Upper lobe of left lung (tissue), 4 donors: ENCODE measurements at regions not wholly inside any gene's neighbourhood (a gene's known extent, or its start where the extent isn't known, plus 50 kb on each side); places are given as distances from the start of the nearest gene placed in this dataset.

Experiments used
- EP300 ChIP-seq, 4 donors: sonication (generic); formaldehyde crosslinking; IDR thresholded peaks; one replicate each; pipeline ENCODE4 v1.5.1; 2017; ENCODE audit warnings: antibody characterized with exemption in 4 of 4, control low read depth in 2 of 4
- POLR2A ChIP-seq, 4 donors: fragments of 450-650 bp; IDR thresholded peaks; one replicate each; pipeline ENCODE4 v1.5.1; 2016 to 2017; ENCODE audit warnings: antibody characterized with exemption in 4 of 4, mild to moderate bottlenecking in 2 of 4
- TF ChIP-seq, protein P1 (sequence below), 6 experiments: fragments of 450-650 bp in 4 of 6; fragments of 200-600 bp in 2 of 6; sonication (generic) in 2 of 6; IDR thresholded peaks; one replicate each; pipeline ENCODE4 v1.5.1; 2016 to 2019; ENCODE audit warnings: antibody characterized with exemption in 6 of 6

DNA sequence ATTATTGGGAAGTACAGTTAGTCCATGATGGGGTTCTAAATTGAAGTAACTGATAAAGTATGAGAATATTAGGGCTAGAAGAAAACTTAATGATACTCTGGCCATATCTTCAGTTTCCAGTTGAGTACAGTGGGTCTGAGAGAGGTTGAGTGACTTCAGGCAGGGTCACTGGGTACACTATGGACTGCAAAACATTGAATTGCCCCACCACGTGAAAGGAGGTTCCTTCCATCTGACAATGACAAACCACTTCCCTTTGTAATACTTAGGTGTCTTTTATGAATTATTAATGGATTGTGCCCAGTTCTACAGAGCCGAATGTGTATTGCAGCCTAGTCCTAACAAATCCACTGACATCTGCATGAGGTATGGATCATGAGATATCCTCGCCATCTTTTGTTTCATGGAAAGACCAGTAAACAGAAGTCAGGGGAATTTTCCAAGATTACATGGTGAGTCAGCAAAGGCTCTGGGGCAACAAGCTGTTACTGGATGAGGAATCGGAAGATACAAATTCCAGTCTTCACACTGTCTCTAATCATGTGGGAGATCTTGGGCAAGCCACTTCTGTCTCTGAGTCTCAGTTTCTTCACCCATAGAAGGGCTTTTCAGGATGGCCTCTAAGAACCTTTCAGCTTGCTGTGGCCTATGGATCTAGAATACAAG, 66.5 kb upstream of the BCL6 start:
- TF ChIP-seq, protein P1, sequence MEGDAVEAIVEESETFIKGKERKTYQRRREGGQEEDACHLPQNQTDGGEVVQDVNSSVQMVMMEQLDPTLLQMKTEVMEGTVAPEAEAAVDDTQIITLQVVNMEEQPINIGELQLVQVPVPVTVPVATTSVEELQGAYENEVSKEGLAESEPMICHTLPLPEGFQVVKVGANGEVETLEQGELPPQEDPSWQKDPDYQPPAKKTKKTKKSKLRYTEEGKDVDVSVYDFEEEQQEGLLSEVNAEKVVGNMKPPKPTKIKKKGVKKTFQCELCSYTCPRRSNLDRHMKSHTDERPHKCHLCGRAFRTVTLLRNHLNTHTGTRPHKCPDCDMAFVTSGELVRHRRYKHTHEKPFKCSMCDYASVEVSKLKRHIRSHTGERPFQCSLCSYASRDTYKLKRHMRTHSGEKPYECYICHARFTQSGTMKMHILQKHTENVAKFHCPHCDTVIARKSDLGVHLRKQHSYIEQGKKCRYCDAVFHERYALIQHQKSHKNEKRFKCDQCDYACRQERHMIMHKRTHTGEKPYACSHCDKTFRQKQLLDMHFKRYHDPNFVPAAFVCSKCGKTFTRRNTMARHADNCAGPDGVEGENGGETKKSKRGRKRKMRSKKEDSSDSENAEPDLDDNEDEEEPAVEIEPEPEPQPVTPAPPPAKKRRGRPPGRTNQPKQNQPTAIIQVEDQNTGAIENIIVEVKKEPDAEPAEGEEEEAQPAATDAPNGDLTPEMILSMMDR (IDR thresholded peaks at IDR 0.05): no peak
- TF ChIP-seq POLR2A (IDR thresholded peaks at IDR 0.05) (no peak), EP300 (IDR thresholded peaks at IDR 0.05) (no peak)
